GM23248 (cell line): ENCODE measurements at regions not wholly inside any gene's neighbourhood (a gene's known extent, or its start where the extent isn't known, plus 50 kb on each side); places are given as distances from the start of the nearest gene placed in this dataset.

Experiments used
- EZH2 ChIP-seq: fragments of 200-600 bp; sonication (generic); IDR thresholded peaks from 2 replicates; pipeline ENCODE4 v1.6.1; 2018; ENCODE audit warnings: antibody characterized with exemption, mild to moderate bottlenecking; ENCODE audit not compliant: insufficient read depth, poor library complexity, severe bottlenecking
- EZH2phosphoT487 ChIP-seq: fragments of 200-600 bp; sonication (generic); IDR thresholded peaks from 2 replicates; pipeline ENCODE4 v1.6.1; 2018; ENCODE audit warnings: antibody characterized with exemption, moderate library complexity, mild to moderate bottlenecking, low read depth; ENCODE audit not compliant: insufficient read depth

DNA sequence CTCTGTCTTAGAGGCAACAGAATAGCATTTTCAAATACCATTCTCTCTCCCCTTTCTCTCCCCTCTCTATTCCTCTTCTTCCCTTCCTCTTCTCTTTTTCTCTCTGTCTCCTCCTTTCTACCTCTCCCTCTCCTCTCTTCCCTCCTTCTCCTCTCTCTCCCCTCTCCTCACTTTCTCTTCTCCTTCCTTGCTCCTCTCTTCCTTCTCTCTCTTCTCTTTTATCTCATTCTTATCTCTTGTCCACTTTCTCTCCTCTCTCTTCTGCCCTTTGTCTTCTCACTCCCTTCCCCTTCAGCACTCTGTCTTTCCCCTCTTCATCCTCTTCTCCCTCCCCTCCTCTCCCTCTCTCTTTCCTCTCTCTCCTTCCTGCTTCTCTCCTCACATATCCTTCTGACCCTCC lies 2265.8 kb upstream of the TENM3 start:
- TF ChIP-seq EZH2phosphoT487, result no peak
- TF ChIP-seq EZH2, result no peak
